ENCODE measurements at regions not wholly inside any gene's neighbourhood (a gene's known extent, or its start where the extent isn't known, plus 50 kb on each side); places are given as distances from the start of the nearest gene placed in this dataset.
"Not testable (repeated sequence)": the region's sequence is repeated elsewhere in the genome, so short reads cannot be mapped to it uniquely, and the experiment has no call there.

- DNase-seq (ENCODE audit: low spot score in 2 of 2); FAIRE-seq: not testable (repeated sequence)
These were observed 174.3 kb upstream of the PLGLB2 start for GRCh38 chr2:87573386-87574192.

- not testable (repeated sequence) for DNase-seq (ENCODE audit: low spot score in 2 of 2); FAIRE-seq
These were observed 173.4 kb upstream of the PLGLB2 start for GRCh38 chr2:87574193-87575119.

GRCh38 chr2:87575138-87575537 is 172.7 kb upstream of the PLGLB2 start:
- FAIRE-seq; DNase-seq (ENCODE audit: low spot score in 2 of 2): not testable (repeated sequence)

- not testable (repeated sequence) for DNase-seq (ENCODE audit: low spot score in 2 of 2); FAIRE-seq
These were observed 170.5 kb upstream of the PLGLB2 start for GRCh38 chr2:87577358-87577757.

- not testable (repeated sequence) for FAIRE-seq; DNase-seq (ENCODE audit: low spot score in 2 of 2)
These were observed 165.7 kb upstream of the PLGLB2 start for GRCh38 chr2:87582152-87582551.

DNA sequence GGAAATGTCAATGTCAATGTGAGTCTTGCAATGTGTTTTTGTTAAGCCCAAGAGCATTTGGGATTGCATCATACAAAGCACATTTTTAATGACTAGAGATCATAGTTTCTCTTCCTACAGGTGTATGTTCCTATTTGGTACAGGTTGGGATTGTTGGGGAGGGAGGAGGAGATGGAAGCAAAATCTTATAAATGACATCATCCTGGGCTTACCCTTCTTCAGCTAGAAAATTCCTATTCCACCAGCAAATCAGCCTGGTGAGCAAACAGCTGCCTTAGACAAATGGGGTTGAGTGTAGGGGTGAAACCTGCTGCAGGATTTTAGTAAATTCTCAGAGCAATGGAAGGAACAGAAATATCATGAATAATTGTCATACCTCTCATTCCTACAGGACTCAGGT is 165.3 kb upstream of the PLGLB2 start:
- not testable (repeated sequence) for DNase-seq (ENCODE audit: low spot score in 2 of 2); FAIRE-seq

- FAIRE-seq; DNase-seq (ENCODE audit: low spot score in 2 of 2): not testable (repeated sequence)
These were observed 164.5 kb upstream of the PLGLB2 start for GRCh38 chr2:87583370-87583769.

- not testable (repeated sequence) for DNase-seq (ENCODE audit: low spot score in 2 of 2); FAIRE-seq
These were observed 164.1 kb upstream of the PLGLB2 start for GRCh38 chr2:87583803-87584202.

- FAIRE-seq; DNase-seq (ENCODE audit: low spot score in 2 of 2): not testable (repeated sequence)
These were observed 163.5 kb upstream of the PLGLB2 start for GRCh38 chr2:87584268-87584906.

GRCh38 chr2:87587934-87588333 is 160.0 kb upstream of the PLGLB2 start:
- not testable (repeated sequence) for FAIRE-seq

DNA sequence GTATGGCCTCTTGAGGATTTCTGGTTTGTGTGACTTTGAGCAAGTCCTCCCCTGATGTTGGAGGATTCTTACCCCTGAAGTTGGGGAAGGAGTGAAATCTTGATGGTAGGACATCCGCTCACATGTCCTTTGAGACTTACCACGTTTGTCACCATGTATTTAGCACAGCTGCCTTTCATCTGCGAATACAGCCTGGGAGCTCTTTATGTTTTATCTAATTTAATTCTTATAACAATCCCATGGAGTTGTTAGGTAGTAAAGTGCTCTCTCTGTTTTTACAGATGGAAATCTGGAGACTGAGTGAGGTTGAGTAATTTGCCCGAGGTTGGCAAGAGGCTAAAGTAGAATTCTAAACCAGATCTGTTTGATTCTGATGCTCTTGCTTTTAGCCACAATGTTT is 154.9 kb upstream of the PLGLB2 start:
- not testable (repeated sequence) for FAIRE-seq; DNase-seq (ENCODE audit: low spot score in 2 of 2)

More at GRCh38 chr2:87587934-87588333, 160.0 kb upstream of the PLGLB2 start:
- DNase-seq (ENCODE audit: low spot score in 2 of 2) = not testable (repeated sequence)

- not testable (repeated sequence) for FAIRE-seq; DNase-seq (ENCODE audit: low spot score in 2 of 2)
These were observed 153.9 kb upstream of the PLGLB2 start for GRCh38 chr2:87593784-87594610.

DNA sequence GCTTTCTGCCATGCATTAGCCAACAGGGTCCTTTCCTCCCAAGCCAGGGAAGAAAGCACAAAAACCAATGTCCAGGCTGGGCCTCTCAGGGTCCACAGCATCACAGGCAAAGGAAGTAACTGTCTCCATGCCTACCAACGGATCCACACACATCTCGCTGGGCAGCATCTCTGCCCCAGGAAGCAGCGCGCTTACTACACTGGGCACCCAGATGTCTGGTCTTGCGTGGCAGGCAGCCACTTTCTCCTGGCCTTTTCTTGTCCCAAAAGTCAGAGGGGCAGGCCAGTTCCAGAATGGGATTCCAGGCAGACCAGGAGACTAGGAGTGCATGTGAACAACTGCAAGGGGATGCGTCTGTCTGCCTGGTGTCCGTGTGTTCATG is 153.3 kb upstream of the PLGLB2 start:
- not testable (repeated sequence) for FAIRE-seq; DNase-seq (ENCODE audit: low spot score in 2 of 2)

DNA sequence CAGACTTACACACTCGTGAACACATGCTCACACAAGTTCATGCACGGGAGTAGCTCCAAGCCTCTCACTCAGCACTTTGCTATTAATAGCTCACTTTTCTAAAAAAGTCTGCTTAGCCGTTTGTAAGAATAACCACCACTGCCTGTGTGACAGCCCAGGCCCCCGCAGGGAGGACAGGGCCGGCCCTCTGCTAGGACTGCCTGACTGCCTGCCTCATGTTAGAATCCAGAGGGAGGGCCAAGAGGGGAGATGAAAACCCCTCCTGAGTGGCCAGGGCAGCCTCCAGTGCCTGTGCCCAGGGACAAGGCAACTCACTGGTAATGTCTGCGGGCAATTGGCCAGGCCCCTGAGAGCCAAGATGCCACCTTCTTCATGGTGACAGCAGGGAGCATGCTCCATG is 152.9 kb upstream of the PLGLB2 start:
- FAIRE-seq; DNase-seq (ENCODE audit: low spot score in 2 of 2): not testable (repeated sequence)

DNA sequence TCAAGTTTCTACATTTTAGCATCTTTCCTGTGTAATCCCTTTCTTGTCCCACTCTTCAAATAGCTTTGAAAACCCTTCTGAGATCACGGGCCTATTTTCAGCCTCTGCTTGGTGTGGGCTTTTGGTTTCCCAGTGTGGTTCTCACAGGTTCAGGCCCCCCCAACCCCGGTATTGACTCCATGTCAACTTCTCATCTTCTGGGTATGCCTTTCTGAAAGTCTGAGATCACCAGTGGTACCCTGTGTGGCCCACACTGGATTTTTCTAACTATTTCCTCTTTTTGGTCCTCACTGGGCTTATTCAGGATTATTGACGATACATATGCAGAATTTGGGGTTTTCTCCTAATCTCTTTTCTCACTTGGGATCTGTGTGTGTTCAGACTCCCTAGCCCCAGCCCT is 146.9 kb upstream of the PLGLB2 start:
- DNase-seq (ENCODE audit: low spot score in 2 of 2); FAIRE-seq: not testable (repeated sequence)

GRCh38 chr2:87602118-87602517 is 145.8 kb upstream of the PLGLB2 start:
- not testable (repeated sequence) for DNase-seq (ENCODE audit: low spot score in 2 of 2); FAIRE-seq

GRCh38 chr2:87602728-87603127 is 145.2 kb upstream of the PLGLB2 start:
- not testable (repeated sequence) for DNase-seq (ENCODE audit: low spot score in 2 of 2); FAIRE-seq

DNA sequence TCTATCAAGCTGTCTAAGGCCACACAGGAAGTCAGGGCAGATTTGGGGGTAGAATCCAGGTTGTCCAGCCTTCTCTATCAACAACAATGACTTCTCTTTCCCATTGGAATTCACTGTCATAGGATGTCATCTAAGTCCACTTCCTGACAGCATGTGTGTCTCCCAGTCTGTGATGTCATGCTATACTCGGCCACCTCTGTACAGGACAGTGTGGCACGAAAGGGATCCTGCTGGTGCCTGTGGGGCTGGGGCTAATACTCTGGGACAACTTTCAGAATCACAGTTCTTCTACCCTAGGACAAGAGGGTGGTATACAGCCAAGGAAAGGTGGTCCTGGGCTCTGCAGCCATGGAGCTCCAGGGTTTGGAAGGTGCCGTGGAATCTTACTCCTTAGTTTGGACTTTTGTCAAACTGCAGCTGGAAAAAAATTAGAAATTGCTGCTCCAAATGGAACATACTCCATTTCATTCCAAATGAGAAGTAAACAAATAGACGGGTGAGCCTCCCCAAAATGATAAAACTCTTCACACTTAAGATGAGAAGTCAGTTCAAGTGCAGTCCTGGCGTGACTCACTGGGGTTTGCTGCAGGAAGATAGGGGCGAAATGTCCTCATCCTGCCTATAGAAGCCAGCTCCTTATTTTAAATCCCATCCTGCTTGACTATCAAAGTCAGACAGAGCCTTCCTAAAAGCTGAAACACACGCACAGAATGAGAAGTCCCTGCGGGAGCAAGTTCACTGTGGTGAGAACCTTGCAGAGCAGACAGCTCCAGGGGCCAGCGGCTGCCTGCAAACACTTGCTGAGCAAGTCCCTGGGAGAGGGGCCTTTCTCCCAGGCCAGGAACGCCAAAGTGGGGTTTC is 144.2 kb upstream of the PLGLB2 start:
- not testable (repeated sequence) for DNase-seq (ENCODE audit: low spot score in 2 of 2); FAIRE-seq

Data from frontal cortex (tissue), 3 donors.